Cerebellar cortex (tissue), 1 donor: ENCODE measurements at regions not wholly inside any gene's neighbourhood (a gene's known extent, or its start where the extent isn't known, plus 50 kb on each side); places are given as distances from the start of the nearest gene placed in this dataset.

ENCODE experiments used
- DNase-seq: peaks from one replicate; pipeline ENCODE4 v3.0.0-alpha.2; 2015; ENCODE audit warnings: low spot score

DNA sequence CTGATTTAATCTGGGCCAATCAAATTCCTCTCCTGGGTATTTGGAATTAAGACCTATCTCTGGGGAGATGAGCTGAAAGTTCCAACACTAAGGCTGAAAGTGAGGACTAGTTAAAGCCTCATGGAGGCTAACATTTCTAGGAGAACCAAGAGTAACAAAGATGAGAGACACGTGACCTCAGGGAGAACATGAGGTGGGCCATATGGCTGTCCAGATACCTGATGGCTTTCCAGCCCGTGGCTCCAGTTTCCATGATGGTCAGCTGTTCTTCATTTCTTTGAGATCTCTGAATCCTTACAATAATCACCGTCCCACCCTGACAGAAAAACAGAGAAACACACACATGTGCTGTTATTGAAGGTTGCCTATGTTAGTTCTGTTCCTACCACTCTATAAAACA is 66.1 kb downstream of the LEPR start:
- DNase-seq: no peak

DNA sequence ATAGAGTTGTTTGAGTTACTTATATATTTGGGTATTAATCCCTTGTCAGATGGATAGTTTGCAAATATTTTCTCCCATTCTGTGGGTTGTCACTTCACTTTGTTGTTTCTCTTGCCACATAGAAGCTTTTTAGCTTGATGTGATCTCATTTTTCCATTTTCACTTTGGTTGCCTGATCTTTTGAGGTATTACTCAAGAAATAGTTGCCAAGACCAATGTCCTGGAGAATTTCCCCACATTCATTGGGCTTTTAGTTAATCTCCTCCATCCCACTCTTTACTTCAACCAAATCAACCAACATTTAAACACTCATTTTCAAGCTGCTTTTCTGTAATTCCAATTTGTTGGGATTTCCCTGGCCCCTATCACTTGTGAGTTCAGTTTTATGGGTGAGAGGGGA is 69.0 kb downstream of the LEPR start:
- DNase-seq: no peak

DNA sequence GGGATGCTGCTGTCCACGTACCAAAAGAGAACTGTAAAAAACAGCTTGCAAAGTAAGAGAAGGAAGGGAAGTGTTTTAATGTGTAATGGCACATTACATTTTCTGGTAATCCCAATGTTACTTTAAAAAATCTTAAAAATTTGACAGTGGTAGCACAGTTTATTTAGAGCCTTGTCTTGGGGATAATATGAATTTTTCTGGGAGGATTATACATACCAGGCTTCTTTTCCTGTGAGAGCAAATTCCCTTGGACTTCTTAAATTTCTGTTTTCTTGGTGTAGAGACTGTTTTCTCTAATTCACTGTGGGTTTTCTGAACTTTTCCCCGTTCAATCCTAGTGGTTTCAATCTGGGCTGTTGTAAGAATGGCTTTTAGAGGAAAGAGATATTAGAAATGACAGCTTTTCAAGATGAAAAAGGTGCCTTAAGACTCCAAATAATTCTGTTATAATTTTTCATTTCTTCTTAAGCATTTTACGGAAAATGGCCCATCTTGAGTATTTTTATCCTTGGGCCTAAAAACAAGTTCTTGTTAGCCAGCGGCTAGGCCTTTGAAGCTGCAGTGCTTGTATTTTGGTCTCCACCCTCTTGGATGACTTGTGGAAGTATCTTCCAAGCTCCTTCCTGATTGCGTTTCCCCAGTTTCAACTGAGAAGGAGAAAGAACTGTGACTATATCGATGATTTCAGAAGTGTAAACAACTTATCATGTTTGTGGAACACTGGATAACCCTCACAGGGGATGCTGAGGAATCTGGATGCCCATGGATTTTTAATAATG is 70.0 kb downstream of the LEPR start:
- no peak for DNase-seq

- no peak for DNase-seq
These were observed 71.0 kb downstream of the LEPR start for GRCh38 chr1:65491472-65491871.

DNA sequence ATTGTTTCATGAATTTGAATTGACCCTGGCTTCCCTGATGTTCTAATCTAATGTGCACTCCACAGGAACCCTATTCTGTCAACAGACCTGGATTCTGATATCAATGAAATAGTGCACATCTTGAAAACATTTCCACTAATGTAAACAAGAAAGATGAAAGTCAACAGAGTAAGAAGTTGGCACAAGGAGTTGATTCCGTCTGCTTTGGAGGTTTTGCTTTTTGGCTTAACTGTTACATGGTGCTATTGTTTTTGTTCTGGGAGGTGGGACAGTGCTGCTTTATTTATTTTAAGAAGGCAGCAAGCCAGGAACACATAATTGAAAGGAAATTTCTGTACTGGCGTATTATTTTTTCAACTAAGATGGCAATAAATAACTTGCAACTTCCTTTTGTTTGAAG is 73.3 kb downstream of the LEPR start:
- no peak for DNase-seq

DNA sequence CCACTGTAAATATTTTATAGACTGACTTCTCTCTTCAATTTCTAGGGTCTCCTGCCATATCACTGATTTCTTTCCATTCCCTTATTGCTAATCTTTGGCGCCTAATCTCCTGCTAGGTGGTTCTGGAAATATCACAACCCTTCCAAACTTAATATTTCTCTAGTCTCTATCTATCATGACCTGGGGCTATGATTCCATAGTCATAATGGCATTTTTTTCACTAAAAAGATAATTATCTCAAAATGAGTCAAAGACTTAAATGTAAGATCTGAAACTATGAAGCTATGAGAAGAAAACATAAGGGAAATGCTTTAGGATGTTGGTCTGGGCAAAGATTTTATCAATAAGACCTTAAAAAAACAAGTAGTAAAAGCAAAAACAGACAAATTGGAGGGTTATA is 74.2 kb downstream of the LEPR start:
- no peak for DNase-seq

DNA sequence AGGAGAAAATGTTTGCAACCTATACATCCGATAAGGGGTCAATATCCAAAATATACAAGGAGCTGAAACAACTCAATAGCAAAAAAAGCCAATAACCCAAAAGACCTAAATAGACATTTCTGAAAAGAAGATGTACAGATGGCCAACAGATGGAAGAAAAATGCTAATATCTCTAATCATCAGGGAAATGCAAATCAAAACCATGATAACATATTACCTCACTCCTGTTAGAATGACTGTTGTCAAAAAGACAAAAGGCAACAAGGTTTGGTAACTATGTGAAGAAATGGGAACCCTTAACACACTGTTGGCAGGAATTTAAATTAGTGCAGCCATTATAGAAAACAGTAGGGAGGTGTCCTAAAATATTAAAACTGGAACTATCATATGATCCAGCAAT is 74.7 kb downstream of the LEPR start:
- no peak for DNase-seq

GRCh38 chr1:65497256-65497830 is 76.9 kb downstream of the LEPR start:
- no peak for DNase-seq

GRCh38 chr1:65503427-65503826 is 83.0 kb downstream of the LEPR start:
- no peak for DNase-seq

DNA sequence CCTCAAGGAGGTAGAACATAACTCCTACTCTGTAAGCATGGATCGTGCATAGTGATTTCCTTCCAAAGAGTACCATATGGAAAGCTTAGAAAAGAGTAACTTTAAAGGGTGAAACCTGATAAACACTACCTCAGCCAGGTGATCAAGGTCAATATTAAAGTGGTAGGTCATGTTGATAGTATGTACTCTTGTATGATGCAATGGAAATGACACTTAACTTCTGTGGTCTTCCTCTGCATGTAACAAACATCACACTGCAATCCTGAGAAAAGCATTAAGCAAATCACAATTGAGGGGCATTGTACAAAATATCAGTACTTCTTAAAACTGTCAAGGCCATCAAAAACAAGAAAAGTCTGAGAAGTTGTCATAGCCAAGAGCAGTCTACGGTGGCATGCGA is 83.8 kb downstream of the LEPR start:
- no peak for DNase-seq

DNA sequence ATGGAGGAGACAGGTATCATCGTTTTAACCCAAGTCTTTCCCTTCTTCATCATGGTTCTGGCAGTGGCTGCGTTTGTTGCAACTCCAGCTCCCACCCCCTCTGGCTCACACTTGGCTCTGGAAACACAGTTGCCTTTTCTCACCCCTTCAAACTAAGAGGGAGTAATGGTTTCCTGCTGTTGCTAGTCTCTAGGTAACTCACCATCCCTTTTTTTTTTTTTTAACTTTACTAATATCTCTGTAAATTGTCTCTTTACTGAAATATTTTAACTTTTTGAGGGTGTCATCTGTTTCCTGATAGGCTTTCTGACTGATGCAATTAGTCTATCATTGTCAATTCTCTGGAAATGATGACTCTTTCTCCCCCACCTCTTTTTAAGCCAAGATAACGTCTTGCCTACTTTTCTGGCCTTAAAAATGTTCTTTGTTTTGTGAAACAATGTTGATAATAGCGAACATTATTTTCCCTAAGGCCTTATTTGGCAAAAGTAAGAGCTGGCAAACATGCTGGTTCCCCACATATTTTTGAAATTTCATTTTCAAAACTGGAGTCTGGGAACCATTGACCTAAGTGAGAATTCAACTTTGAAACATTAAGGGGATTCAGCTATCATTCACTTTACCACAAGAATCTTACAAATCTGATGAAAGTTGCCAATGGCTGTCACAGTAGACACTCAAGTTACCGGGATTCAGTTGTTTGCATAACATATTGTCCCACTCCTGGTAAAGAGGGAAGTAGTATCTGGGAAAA is 85.3 kb downstream of the LEPR start:
- DNase-seq: no peak

GRCh38 chr1:65508051-65508450 is 87.6 kb downstream of the LEPR start:
- DNase-seq: no peak

GRCh38 chr1:65509912-65510680 is 89.6 kb downstream of the LEPR start:
- DNase-seq: no peak

GRCh38 chr1:65510961-65511360 is 90.5 kb downstream of the LEPR start:
- no peak for DNase-seq

GRCh38 chr1:65512383-65512782 is 91.9 kb downstream of the LEPR start:
- no peak for DNase-seq

DNA sequence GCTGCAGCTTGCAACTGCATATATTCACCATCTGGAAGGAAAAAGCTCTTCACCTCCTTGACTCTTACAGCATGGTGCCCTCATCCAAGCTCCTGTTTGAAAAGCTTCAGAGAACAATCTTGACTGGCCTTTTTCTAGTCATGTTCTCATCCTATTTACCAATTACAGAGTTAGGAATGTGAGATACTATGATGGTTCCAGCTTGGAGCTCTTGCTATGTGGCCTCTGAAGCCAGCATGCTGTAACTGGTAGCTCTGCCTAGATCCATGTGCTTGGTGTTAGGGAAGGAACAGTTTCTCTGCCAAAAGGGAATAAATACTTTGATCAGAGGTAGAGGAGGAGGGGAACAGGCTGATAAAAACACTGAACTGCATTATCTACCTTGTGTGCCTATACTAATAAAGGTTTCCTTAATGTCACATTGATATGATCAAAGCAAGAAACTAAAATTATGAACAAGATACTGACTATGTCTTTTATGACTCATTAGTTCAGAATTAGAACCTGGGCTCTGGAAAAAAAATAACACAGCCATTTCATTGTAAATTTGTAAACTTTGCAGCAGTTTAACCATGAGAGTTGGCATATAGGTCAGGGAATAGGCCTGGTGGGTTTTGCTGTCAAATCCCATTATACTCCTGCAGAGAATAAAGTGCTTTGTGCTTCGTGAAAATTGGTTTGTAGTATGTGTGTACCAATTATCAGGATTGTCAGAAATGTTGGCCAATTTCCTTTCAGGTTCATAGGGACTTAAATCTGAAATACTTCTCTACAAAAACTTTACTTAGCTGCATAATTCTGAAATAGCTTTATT is 92.7 kb downstream of the LEPR start:
- no peak for DNase-seq

DNA sequence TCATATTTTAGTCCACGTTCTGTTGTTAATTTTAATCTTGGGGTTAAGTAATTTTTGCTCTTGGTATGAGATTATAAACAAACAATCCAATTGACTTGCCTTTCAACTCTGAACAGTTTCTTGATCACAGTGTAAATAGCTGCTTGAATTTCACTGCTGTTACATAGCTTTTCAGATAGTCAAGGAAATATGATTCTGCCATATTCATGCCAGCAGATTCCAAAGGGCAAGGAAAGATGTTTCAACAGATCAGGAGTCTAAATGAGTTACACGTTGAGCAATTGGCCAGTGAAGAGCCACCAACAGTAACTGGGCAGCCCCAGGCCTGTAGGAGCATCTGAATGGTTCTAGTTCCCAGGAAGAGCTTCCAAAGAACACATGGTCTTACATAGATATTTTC is 93.6 kb downstream of the LEPR start:
- no peak for DNase-seq

- no peak for DNase-seq
These were observed 104.4 kb downstream of the LEPR start for GRCh38 chr1:65524931-65525265.

GRCh38 chr1:65525266-65526048 is 105.0 kb downstream of the LEPR start:
- no peak for DNase-seq

GRCh38 chr1:65526049-65526556 is 105.6 kb downstream of the LEPR start:
- DNase-seq: no peak

DNA sequence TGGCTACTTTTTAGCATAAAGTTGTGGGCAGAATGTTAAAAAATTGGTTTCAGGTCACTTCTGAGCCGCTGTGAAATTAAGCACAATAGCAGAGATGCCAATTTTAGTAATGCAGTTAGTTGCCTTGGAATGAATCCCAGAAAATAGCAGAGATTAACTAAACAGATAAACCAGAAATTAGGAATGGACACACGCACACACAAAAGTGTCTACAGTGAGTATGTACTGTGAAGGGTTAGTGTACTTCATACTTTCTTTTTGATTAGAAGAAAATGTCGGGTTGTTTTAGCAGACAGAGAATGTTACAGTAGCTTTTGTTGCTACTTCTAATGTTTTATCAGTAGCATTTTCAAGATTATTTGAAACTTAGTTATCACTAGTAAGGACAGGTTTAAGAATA is 106.7 kb downstream of the LEPR start:
- no peak for DNase-seq
